ENCODE measurements at regions not wholly inside any gene's neighbourhood (a gene's known extent, or its start where the extent isn't known, plus 50 kb on each side); places are given as distances from the start of the nearest gene placed in this dataset.

DNA sequence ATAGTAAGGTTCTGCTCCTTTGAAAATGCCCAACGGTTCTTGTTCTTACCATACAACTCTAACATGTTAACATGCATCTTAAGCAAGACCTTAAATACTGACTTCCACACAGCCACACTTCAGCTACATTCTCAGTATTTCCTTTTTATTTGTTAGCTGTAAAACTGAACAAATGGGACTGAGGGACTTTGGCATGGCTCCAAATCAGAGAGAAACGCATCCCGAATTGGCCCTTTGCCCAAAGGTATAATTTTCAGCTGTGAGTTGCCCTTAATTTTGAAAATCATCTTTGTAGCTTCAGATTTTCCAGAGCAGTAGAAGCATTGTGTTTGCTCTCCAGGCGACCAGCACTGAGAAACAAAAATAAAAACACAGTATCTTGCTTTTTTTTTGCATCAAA, 56.4 kb downstream of the NEUROD6 start:
- H3K4me3 ChIP-seq: no peak overlapping the region
- H3K27me3 ChIP-seq (replicated peaks; ENCODE audit: insufficient read depth): no peaks in the 10 kb centered on the region
- H3K36me3 ChIP-seq: no peaks in the 10 kb centered on the region
- no peaks in the 10 kb centered on the region for H3K9me3 ChIP-seq
- H3K4me1 ChIP-seq (replicated peaks): no peaks in the 10 kb centered on the region
- DNase-seq (ENCODE audit: low spot score): no peak
- intact Hi-C loops (cut with DNase I): no loop called here
- WGBS: 26% methylated on average over 4 of the region's 4 CpGs
- H3K27ac ChIP-seq: no peak overlapping the region
- TF ChIP-seq POLR2A (IDR thresholded peaks at IDR 0.05) (no peak), CTCF (IDR thresholded peaks at IDR 0.05) (no peak), POLR2AphosphoS5 (IDR thresholded peaks at IDR 0.05) (no peak)

DNA sequence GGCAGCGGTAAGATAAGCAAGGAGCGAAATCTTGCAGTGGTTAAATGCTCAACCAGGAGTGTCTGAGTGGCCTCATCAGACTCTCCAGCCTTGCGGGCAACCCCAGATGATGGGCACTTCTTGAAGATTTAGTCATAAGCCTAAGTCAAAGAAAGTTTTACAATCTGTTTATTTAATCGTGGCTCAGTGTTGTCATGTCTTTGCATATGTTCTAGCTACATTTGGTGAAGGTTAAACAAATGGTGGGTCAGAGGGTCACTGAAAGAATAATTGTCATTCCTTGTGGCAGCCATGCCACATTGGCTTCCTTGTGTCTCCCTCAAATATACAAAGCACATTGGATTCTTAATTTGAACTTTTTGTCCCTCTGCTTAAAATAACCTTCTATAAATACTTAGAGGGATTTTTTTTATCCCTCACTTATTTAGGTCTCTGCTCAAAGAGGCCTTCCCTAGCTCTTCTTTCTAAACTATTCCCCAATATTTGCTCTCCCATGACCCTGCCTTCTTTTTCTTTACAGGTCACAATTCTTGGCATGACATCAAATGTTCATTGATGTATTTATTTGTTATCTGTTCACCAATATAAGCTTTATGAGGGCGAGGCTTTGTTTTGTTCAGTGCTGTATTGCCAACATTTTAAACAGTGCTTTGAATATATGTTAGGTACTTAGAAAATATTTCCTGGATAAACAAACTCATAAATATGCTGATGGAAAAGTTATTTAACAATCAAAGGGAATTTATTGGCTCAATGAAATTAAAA, 68.7 kb downstream of the NEUROD6 start:
- no peaks in the 10 kb centered on the region for H3K9me3 ChIP-seq
- H3K4me3 ChIP-seq: no peak overlapping the region
- DNase-seq (ENCODE audit: low spot score): peak; percentile 11
- intact Hi-C loops (cut with DNase I): no loop called here
- 34% methylated on average over 5 of the region's 5 CpGs for WGBS
- no peak overlapping the region for H3K27ac ChIP-seq
- H3K36me3 ChIP-seq: no peaks in the 10 kb centered on the region
- H3K27me3 ChIP-seq (replicated peaks; ENCODE audit: insufficient read depth): no peaks in the 10 kb centered on the region
- TF ChIP-seq POLR2AphosphoS5 (IDR thresholded peaks at IDR 0.05): no peak
- TF ChIP-seq POLR2A (IDR thresholded peaks at IDR 0.05): no peak
- TF ChIP-seq CTCF (IDR thresholded peaks at IDR 0.05): no peak
- no peaks in the 10 kb centered on the region for H3K4me1 ChIP-seq (replicated peaks)

GRCh38 chr7:31267486-31267885, 73.0 kb downstream of the NEUROD6 start:
- no peaks in the 10 kb centered on the region for H3K36me3 ChIP-seq
- no peak for DNase-seq (ENCODE audit: low spot score)
- no peaks in the 10 kb centered on the region for H3K4me1 ChIP-seq (replicated peaks)
- WGBS: 27% methylated on average over 1 of the region's 1 CpG
- TF ChIP-seq CTCF (IDR thresholded peaks at IDR 0.05) (no peak), POLR2AphosphoS5 (IDR thresholded peaks at IDR 0.05) (no peak), POLR2A (IDR thresholded peaks at IDR 0.05) (no peak)
- H3K27me3 ChIP-seq (replicated peaks; ENCODE audit: insufficient read depth): no peaks in the 10 kb centered on the region
- H3K9me3 ChIP-seq: no peaks in the 10 kb centered on the region
- H3K27ac ChIP-seq: no peak overlapping the region
- intact Hi-C loops (cut with DNase I): no loop called here
- no peak overlapping the region for H3K4me3 ChIP-seq

- TF ChIP-seq CTCF (IDR thresholded peaks at IDR 0.05) (no peak), POLR2A (IDR thresholded peaks at IDR 0.05) (no peak)
- Histone ChIP-seq H3K4me1 (replicated peaks) (no peaks in the 10 kb centered on the region), H3K36me3 (no peaks in the 10 kb centered on the region), H3K27me3 (replicated peaks; ENCODE audit: insufficient read depth) (no peaks in the 10 kb centered on the region), H3K27ac (no peak overlapping the region), H3K9me3 (no peaks in the 10 kb centered on the region), H3K4me3 (no peak overlapping the region)
- 11% methylated on average over 2 of the region's 2 CpGs for WGBS
- no peak for DNase-seq (ENCODE audit: low spot score)
- intact Hi-C loops (cut with DNase I): no loop called here
These were observed 77.2 kb downstream of the NEUROD6 start for GRCh38 chr7:31263338-31263737.

DNA sequence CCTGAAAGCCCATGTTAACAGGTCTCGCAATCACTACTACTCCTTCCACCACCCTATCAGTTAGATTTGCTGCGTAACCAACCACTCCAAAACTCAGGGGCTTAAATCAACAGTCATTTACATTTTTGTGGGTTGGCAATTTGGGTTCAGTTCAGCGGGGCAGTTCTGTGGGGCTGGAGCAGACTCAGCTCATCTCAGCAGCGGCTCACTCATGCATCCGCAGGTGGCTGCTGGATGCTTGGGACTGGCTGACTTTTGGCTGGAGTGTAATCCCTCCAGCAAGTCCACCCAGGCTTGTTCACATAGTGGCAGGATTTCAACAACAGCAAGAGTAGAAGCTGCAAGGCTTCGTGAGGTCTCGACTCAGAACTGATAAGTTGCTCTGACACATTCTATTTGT, 79.2 kb downstream of the NEUROD6 start:
- H3K36me3 ChIP-seq: no peaks in the 10 kb centered on the region
- intact Hi-C loops (cut with DNase I): no loop called here
- no peak overlapping the region for H3K4me3 ChIP-seq
- TF ChIP-seq POLR2A (IDR thresholded peaks at IDR 0.05): no peak
- no peak for TF ChIP-seq POLR2AphosphoS5 (IDR thresholded peaks at IDR 0.05)
- TF ChIP-seq CTCF (IDR thresholded peaks at IDR 0.05): no peak
- no peaks in the 10 kb centered on the region for H3K9me3 ChIP-seq
- H3K27ac ChIP-seq: no peak overlapping the region
- DNase-seq (ENCODE audit: low spot score): no peak
- 51% methylated on average over 7 of the region's 7 CpGs for WGBS
- no peaks in the 10 kb centered on the region for H3K4me1 ChIP-seq (replicated peaks)
- H3K27me3 ChIP-seq (replicated peaks; ENCODE audit: insufficient read depth): no peaks in the 10 kb centered on the region
